Esophagus muscularis mucosa (tissue), 3 donors: ENCODE measurements at regions not wholly inside any gene's neighbourhood (a gene's known extent, or its start where the extent isn't known, plus 50 kb on each side); places are given as distances from the start of the nearest gene placed in this dataset.

Experiments
- CTCF ChIP-seq, 3 experiments: fragments of 200-600 bp in 2 of 3; fragments of 450-650 bp in 1 of 3; sonication (generic) in 2 of 3; IDR thresholded peaks; one replicate each; pipeline ENCODE4 v1.5.1; 2017 to 2019; ENCODE audit warnings: antibody characterized with exemption in 3 of 3, mild to moderate bottlenecking in 2 of 3, moderate library complexity in 1 of 3
- EP300 ChIP-seq: sonication (generic); formaldehyde crosslinking; IDR thresholded peaks from one replicate; pipeline ENCODE4 v1.6.1; 2017; ENCODE audit warnings: antibody characterized with exemption

GRCh38 chr12:61018571-61018970, 1241.6 kb upstream of the USP15 start:
- no peak for TF ChIP-seq CTCF (IDR thresholded peaks at IDR 0.05)
- TF ChIP-seq EP300 = no peak
